NCI-H446 treated with DMSO at 0.1 percent for 48 hours (cell line): ENCODE measurements at regions not wholly inside any gene's neighbourhood (a gene's known extent, or its start where the extent isn't known, plus 50 kb on each side); places are given as distances from the start of the nearest gene placed in this dataset.

ENCODE experiments used
- DNase-seq: peaks from one replicate; lab custom pipeline; 2025; lab: John Stamatoyannopoulos, UW

DNA sequence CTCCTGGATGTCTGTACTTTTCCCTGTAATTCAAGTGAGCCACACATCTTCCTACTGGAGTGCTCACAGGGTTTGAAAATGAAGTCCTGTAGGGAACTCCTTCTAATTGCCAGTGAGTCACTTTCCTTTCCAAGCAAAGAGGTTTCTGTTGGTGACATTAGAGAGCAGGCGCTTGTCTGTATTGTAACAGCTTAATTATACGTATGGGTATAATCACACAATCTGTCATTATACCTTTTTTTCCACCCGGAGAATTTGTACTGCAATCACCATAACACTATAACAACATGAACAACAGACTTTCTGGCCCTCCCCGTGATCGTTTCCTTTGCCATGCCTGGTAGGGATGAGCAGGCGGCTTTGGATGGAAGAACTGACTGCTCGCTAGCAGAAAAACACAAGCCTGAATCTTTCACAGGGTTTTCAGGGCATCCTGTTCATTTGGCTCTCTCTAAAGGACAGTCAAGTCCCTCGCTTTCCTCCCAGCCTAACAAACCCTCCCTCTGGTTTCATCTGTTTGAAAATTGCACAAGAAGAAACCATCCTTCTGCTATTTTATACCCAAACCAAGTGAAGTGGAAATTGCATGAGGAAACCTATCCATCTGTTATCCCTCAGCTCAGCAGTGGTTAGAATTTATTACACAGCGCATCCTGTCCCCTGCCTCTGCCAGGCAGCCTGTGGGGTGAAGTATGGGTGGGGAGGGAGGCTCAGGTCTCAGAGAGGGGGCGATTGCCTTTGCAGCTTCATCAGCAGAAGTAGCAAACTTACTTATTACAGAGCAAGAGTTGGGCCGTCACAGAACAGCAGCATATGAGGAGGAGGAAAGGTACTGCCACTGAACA lies 307.0 kb upstream of the TLE4 start:
- DNase-seq, result no peak

DNA sequence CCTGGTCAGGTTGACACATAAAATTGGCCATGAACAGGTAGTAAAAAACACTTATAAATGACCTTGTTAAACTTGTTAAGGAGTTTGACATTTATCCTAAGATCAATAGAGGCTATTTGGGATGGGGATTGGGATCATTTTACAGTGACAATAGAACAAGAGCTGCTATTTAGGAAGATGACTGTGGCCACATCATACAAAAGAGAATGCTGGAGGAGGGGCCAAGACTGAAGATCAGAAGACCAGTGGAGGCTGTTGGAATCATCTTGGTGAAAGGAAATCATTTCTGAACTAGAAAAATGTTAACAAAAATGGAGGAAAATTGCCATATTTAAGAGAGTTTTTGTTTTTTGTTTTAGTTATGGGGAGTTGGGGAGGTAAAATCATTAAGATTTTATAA lies 304.8 kb upstream of the TLE4 start:
- no peak for DNase-seq

DNA sequence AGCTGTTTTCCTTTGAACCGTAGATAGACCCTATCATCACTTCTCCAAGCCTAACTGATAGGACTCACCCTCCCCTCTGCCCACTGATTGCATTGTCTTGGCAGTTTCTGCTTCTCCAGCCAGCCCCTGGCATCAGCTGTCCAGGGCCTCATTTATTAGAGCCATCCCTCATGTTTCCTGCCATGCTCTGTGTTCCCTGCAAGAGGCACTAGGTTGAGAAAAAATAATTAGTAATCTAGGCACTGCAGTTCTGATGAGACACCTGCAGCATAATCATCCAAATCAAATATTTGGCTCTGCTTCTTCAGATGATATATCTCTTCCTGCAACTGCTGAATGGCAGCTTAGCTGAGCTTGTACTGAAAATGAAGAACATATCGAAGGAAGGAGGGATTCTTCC lies 303.0 kb upstream of the TLE4 start:
- no peak for DNase-seq

DNA sequence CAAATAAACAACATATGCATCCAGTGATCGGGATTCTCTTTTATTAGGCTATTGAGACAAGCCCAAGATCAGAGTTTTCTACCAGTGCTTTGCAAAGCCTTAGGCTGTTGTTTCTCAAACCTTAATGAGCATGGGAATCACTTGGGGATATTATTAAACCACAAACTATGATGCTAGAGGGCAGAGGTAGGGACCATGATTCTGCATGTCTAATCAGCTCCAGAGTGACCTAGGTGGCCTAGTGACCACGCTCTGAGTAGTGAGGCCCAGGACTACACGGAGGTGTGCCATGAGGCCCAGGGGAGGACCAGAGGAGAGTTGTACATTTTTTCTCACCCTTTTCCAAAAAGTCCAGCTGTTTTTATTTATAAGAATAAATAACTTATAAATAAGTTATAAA lies 298.5 kb upstream of the TLE4 start:
- DNase-seq, result no peak

DNA sequence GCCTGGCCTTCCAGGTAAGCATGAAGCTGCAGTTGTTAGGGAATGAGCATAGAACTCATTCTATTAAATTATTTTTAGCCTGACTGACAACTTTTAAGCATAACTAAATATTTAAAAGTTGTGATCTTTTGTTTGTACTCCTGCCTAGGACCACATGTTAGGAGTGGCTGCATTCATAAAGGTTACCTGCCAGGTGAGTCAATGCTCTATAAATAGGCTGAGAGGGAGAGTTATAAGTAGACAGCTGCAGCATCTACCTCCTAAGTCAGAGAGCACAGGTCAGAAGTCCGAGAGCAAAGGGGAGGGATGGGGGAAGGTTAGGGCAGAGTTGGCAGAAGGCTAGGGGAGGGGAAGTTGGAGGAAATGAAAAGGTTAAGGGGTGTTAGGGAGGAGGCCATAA lies 292.4 kb upstream of the TLE4 start:
- DNase-seq, result no peak

DNA sequence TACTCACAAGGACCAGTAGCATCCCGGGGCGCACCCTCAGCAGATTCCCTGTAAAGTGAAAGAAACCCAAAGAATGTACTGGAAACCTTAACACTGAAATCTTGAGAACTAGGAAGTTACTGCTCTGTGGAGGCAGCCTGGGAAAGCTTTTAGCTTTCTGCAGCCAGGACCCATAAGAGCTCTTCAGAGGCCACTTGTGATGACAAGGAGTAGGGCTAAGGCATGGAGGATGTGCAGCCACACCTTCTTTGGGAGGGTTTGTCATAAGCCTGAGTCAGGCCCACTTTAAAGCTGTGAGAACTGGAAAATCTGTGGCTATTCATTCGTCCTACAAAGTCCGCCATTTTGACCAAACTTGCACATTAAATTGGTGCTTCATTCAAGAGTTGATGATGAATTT lies 291.1 kb upstream of the TLE4 start:
- DNase-seq, result no peak

DNA sequence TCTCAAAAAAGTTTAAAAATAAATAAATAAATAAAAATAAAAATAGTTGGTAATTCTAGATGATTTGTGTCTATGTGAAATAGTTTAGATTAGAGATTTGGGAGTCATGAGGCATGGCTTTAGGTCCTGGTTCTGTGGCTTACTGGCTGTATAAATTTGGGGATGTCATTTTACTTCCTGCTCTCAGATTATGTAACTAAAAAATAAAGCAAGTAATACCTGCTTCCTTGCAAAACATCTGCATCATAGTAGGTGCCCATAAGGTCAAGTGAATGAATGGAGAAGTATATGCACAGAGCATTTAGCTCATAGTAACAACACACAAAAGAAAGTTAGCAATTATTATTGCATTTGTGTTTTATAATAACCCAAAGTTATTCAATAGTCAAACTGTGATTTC lies 287.7 kb upstream of the TLE4 start:
- no peak for DNase-seq

DNA sequence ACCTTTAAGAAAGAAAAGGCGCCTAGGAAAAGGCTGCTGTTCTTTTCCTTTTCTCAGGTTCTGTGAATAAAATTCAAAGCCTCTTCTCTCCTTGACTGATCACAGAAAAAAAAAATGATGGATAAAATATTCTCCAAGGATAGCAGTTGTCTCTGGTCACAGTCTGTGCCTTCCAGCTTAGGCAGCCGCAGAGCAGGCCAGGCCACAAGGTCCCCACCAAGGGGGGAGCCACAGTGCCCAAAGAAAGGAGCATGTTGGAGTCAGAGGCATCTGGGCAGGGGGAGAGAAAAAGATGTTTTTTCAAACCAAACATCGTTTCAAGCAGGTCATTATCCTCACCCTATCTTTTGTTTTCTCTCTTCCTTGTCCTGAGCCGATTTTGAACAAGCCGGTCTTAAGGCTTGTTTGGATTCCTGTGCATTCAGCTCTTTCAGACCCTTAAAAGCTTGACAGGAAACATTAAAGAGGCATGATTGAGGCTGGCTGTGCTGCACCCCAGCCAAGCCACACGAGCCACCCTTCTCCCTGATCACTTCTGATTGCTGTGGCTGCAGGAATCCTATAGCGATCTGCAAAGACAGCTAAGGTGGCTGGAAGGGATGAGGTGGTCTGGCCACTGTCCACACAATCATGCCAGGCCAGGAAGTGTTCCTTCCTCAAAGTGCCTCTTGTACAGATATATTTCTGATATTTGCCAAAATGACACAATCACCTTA lies 284.6 kb upstream of the TLE4 start:
- no peak for DNase-seq

DNA sequence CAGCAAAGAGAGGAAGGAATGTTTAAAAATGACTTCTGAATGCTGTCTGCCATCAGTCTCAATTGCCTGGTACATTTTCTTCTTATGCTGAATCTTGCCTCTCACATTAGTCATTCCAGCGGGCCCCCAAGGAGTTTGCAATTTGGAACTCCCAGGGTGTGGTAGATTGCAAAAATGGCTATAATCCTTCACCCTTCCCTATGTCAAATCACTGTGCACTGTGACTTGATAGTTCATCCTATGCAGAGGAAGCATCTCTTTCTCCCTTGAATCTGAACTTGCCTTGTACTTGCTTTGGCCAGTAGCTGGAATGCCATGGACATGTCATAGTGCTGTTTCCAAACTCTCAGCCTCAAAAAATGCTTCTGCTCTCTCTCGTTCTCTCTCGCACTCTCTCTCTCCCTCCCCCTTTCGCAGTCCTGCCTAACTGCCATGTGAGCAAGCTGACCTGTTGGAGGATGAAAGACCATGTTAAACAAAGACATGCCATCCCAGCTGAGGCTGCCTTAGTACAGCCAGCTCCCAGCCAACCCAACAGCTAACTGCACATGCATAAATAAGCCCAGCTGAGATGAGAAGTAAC lies 284.0 kb upstream of the TLE4 start:
- no peak for DNase-seq

DNA sequence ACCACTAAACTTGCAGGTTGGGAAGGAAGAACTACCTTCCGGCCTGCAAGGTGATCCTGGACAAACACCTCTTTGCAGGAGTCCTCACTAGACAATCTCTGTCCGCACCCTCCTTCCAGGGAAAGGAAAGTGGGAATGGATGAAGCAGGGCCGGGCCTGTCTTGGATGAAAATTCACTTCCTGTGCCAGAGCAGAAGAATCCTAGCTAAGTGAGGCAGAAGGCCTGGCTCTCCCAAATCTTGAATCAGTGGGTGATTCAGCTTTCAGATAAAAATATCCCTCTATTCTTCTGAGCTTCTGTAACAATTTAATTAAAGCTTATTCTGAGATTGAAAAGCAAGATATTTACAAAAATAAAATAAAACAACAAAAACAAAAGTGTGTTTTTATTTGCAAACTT lies 281.9 kb upstream of the TLE4 start:
- DNase-seq, result no peak

DNA sequence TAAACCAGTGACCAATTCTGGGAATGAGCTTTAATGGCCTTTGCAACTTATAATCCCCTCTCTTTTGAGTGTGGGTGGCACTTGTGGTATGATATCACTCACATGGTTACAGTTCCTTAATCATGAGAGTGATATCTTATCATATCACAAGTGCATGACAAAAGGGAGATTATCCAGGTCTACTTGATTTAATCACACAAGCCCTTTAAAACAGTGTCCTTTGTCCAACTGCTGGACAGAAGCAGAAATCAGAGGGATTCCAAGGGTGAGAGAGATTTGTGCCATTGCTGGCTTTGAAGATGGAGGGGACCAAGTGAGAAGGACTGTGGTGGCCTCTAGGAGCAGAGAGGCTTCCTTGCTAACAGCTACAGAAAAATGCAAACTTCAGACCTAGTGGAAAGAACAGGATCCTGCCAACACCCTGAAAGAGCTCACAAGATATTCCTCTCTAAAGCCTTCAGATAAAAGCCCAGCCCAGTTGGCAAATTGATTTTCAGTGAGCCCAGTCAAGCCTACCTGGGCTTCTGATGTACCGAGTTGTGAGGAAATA lies 279.0 kb upstream of the TLE4 start:
- no peak for DNase-seq

DNA sequence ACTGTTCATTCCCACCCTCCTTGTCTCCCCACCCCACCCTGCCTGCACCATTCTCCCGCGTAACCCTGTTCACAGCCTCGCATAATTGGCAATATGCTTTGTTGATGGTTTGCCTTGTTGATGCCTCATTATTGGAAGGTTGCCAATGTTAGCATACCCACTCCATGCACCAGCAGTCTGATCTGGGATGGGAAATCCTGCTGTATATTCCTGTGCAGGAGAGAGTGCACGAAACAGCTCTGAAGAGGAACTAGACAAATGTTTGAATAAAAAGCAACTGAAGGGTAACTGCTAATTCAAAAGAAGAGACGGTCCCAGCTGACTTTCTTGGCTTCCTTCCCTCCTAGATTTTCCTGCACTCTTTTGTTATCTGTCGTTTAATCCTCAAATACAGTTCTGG lies 271.7 kb upstream of the TLE4 start:
- no peak for DNase-seq

DNA sequence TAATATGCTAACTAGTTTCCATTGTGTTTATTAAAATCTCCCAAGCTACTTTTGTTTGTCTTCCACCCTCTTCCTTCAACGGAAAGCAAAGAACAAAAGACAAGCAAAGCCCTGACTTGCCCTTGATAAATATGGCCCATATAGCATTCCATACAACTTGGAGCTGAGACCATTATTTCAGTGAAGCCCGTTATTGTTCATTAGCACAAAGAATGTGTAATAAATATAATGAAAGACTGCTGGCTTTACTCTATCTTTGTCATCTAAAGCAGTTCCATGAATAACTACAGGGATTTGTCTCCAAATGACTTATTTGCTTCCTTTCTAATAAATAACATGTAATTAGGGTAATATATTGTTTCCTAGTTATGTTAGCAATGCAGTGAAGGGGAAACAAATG lies 270.7 kb upstream of the TLE4 start:
- DNase-seq, result no peak

DNA sequence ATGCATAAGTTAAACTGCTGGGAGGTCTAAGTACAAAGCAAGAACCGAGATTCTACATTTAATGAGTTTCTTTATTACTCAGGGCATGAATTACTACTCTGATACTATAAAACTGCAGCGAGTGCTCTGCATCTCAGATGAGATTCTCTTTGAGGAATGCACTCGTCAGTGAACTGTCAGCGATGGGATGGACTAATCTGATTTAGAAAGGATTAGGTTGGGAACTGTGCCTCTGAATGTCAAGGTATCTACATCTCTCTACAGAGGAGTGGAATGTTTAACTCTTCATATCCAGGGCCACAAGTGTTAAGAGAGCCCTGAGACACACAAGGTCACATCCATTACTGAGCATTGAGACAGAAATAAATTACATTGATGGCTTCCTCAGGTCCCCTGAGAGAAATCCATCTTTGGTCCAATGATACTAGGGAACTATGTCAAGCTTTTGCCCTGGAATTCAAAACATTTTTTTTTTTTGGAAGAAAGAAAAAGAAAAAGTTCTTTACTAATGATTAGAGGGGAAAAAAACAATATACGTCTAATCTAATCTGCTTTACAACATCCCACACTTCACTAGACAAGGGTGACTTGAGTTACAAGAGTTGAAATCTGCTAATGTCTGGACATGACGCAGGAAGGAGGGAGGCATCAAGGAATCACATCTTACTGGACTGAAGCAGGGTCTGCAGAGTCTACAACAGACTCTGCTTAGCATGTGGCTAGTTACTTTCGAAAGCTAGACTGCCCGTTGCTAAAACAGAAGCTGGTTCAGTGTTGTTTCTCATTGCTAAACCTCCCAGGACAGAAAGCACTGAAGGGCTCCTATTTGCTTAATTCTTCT lies 270.0 kb upstream of the TLE4 start:
- no peak for DNase-seq

DNA sequence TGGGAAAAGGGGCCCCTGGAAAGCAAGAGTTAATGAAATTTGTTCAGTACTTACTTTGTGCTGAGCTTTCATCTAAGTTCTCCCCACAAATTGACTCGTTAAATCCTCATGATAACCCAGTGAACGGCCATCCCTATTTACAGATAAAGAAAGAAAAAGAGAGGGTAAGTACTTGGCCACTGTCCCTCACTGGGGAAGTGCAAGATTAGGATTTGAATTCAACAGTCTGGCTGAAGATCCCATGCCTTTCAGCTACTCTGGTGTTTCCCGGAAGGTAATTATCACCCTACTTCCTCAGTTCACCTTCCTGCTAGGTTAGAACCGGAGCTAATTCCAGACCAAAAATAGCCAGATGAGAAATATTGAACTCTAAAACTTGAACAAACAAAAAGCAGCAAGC lies 269.2 kb upstream of the TLE4 start:
- no peak for DNase-seq

DNA sequence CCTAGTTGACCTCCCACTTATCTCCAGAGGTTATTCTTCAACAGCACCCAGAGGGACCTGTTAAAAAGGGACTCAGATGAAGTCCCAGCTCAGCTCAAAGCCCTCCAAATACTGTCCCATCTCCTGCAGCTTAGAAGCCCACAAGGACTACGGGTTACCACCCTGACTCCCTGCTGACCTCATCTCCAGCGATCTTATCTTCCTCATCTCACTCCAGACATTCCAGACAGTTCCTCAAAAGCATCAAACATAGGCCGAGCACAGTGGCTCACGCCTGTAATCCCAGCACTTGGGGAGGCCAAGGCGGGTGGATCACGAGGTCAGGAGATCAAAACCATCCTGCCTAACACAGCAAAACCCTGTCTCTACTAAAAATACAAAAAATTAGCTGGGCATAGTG lies 263.8 kb upstream of the TLE4 start:
- no peak for DNase-seq

DNA sequence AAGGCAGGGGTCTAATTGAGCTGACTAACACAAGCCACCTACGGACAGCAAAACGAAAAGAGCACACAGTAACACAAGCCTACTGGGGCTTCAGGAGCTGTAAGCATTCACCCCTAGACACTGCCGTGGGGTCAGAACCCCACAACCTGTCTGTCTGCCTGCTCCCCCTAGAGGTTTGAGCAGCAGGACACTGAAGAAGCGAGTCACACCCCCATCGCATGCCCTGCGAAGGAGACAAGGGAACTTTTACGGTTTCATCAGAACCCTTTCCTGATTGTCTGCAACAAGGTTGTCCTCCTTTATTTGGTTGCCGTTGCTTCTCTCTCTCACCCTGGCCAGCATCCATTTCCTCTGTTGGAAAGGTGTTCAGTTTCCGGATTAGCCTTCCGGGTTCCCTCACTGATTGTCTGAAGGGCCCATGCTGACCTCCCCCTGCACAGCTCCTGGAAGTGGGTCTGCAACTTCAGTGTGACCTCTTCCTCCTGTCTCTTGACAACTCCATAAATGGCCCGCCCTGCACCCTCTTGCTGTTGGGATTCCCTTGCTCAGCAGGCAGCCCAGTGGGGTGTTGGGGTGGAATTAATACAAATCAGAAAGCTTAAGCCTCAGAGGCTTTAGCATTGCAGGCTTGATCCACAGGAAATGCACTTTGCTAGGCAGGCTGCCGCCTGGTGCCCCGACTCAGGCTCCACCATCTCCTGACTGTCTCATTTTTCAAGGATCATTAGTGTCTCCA lies 258.9 kb upstream of the TLE4 start:
- no peak for DNase-seq

DNA sequence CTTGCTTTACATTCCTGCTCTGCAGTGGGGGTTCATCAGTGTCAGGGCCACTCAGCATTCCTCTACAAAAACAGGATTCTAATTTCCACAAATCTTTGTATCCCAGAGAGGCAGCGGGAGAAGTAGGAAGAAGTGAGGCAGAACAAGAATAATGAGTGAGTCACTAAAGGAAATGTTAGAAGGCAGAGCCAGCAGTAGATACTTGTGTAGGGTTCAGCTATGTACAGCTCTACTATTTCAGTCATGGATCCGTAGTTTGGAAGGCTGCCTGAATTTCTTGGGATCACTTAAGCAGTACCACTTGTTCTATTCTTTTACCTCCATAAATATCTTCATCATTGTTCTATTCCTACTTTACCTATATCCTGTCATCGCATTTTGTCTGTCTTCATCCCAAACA lies 246.3 kb upstream of the TLE4 start:
- no peak for DNase-seq

DNA sequence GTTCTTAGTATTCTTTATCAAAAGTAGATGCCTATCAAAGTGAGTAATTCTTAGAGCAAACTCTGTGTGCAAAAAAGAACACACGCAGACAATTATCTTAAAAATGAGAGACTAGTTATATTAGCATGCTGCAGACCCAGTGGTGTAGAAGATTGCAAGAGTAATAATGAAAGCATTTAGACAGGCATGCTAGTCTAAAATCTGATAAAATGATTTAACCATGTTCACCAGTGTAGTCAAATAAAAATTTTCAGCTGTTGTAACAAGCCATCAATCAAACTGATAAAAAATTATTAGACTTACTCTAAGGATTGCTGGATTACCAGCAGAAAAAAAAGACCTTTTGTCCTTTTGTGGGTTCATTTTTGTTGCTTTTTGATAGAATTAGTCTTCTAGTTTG lies 241.9 kb upstream of the TLE4 start:
- no peak for DNase-seq

DNA sequence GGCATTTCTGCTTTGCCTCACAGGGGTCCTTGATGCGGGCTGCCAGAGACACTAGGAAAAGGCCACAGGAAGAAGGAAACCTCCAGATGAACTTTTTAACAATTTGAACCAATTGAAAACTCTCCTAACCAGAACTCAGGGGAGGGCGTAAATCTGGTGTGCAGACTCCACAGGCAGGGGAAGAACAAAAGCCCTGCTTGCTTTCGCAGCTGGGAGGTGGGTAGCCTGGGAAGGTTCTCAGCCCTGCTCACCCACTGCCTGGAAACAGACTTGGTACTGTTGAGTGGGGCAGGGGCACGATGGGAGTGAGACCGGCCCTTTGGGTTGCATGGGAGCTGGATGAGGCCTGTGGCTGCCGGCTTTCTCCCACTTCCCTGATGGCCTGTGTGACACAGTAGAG lies 237.8 kb upstream of the TLE4 start:
- DNase-seq, result no peak

DNA sequence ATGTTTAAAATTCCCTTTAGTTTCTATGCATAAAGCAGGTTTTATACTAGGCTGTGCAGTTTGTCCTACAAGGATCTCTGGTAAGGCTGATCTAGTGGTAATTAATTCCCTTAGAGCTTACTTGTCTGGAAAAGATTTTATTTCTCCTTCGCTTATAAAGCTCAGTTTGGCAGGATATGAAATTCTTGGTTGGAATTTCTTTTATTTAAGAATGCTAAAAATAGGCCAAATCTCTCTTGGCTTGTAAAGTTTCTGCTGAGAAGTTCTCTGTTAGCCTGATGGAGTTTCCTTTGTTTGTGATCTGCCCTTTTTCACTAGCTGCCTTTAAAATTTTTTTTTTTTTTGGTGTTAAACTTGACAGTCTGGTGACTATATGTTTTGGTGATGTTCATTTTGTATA lies 237.1 kb upstream of the TLE4 start:
- DNase-seq, result no peak

DNA sequence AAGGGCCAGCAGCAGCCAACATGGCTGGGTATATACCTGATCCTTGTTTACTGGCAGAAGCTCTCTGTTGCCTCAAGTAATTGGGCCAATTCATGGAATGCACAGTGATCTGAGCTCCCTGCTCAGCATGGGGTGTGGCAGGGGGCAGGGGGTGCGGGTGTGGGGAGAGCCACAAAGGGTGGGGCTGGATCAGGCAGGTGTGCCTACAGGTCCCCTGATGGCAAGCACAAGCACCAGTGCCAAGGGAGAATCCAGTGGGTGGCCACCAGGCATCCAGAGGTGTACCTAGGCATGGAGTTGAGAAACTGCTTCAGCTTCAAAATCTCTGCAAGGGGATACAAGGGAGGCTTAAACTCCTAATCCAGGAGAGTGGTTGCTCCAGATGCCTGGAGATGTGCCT lies 235.8 kb upstream of the TLE4 start:
- DNase-seq, result no peak
